ENCODE measurements at regions not wholly inside any gene's neighbourhood (a gene's known extent, or its start where the extent isn't known, plus 50 kb on each side); places are given as distances from the start of the nearest gene placed in this dataset.

DNA sequence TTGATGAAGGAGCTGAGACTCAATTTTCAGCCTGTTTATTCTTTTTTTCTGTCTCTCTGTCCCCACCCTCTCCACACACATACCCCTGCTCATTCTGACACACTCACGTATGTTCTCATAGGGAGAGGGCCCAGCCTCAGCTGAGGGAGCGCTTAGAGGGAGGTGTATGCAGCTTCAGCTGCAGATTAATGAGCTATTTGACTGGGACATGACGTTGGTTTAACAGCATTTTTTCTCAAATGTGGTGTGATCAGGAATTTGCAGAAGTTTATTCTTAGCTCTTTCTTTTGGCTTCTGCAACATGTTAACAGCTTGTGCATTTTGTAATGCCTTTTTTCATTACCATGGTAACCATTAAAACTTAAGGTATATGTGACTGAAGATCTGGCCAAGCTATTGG, 1547.1 kb upstream of the PIK3C3 start:
- intact Hi-C loops (cut with micrococcal nuclease), result no loop called here

DNA sequence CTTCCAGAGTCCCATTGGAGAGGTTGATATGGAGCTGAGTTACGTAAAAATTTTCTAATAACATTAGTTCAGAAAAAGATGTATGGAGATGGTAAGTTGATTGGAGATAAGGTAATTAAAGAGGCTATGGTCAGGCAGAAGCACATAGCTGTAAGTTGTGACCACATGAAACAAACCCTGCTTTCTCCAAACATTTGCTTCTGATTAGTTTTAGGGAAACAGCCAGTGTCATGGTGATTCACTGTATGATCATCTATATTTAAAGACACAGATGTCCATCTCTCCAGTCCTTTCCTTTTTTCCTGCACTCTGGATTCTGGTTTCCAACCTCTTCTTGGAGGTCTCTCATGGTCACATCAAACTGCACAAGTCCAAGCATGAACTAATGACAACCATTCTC, 1550.8 kb upstream of the PIK3C3 start:
- intact Hi-C loops (cut with micrococcal nuclease), result no loop called here

DNA sequence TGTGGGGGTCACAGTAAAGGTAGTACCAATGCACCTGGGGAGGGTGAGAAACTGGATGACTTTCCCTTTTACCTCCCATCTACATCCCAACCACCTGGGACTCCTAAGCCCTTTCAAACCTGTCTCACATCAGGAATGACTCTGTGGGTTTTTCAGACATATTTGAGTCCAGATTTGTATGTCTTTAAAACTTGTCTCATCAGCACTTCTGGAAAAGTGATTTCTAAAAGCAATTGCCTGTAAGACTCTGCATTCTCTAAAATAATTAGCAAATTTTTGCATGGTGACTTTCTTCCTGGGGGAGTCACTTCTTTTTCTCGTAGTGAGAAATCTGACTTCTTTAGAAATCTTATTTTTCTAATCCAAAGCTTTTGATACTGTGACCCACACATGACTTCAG, 1553.0 kb upstream of the PIK3C3 start:
- intact Hi-C loops (cut with micrococcal nuclease), result no loop called here

DNA sequence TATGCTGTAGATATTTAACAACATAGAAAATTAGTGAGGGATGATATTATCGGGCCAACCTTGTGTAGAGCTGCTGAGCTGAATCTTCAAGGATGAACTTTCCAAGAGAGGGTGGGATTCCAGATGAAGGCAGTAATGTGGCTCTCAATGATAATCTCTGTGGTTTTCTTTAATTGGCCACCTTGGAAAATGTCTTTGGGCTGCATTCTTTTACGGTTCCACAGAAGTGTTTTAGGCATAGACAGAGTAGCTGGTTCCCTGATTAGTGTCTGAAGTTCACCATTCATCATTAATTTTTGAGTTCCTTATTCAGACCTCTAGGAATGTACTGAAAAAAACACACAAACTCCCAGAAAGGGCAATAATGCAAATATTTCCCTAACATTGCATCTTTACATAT, 1566.9 kb upstream of the PIK3C3 start:
- intact Hi-C loops (cut with micrococcal nuclease), result no loop called here

DNA sequence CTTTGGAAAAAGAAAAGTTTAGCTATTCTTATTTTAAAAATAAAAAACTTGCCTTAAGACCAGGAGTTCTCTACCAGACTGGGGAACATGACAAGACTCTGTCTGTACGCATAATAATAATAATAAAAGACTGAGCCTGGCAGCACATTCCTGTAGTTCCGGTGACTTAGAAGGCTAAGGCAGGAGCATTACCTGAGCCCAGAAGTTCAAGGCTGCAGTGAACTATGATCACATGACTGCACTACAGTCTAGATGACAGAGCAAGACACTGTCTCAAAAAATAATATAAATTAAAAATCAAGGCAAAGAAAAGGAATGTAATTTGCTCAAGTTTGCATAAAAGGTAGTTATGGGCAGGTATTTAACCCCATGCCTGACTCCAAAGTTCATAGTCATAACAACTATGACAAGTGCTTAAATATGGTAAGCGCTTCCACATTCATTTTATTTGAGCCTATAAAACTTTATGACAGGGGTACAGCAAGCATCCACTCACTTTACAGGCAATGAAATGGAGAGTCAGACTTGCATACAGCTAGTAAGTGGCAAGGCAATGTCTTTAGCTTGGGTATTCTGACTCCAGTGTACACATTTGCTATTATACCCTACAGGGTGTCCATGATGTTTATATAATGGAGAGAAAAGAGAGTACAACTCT, 1567.8 kb upstream of the PIK3C3 start:
- intact Hi-C loops (cut with micrococcal nuclease), result no loop called here

DNA sequence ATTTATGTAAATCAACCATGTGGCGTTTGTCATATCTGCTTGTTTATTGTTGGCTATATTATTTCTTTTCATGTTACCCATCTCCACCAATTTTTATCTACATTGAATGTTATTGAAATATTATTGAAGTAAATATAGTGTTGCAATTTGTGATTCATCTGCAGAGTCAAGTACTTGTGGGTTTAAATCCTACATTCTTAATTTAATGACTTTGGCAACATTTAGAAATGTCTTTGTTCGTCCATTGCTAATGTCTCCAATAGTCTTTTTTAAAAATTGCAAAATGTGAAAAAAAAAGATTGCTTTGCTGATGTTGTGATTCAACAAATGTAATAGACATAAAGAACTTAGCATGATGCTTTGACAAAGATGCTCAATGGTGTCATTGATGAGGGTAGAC, 1572.8 kb upstream of the PIK3C3 start:
- intact Hi-C loops (cut with micrococcal nuclease), result no loop called here

DNA sequence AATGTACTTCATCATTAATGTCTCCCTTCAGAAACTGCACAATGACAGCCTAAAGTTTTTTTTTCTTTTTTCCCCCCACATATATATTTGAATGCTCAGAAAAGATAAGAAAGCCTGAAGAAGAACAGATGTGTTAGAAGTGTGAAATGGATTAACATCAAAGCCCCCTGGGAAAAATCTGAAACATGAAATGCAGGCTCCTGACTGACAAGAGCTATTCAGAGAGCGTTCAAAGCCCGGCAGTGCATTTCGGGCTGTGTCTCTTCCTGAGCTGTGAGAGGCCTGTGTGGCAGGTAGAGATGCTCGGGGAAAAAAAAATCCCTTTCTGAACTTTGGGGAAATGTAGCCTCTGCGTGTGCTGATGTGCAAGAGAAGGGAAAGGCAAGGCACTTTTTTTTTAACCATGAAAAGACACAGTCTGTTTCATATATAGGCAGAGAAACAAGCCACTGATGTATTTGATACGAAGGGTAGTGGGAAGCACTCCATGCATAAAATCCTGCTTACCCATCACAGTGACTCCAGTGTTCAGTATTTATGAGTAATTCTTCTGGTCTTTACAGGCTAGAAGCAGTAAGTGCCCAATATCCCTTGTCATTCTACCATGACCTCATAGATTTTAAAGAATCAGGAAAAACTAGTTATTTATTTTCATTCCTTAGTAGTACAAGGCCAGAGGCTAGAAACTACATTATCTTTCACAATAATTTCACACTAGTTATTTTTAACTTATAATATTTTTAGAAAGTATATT, 1574.2 kb upstream of the PIK3C3 start:
- intact Hi-C loops (cut with micrococcal nuclease), result no loop called here

DNA sequence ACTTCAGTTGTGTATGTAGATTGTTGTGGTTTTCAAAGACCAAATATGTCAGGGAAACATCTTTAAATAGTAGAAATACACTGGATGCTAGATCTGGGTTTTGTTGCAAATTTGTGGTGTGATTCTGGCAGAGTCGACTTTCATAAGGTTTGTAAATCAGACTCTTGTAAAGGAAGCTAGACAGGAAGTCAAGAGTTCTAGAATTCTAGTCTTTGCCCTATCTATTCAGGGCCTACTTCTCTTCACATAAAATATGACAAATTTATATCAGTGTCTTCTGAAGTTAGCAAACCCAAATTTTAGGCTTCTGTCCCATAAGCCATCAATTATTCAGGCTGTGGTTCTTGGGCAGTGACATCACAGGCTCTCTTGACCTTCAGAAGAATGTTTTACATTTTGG, 1579.2 kb upstream of the PIK3C3 start:
- intact Hi-C loops (cut with micrococcal nuclease), result no loop called here

DNA sequence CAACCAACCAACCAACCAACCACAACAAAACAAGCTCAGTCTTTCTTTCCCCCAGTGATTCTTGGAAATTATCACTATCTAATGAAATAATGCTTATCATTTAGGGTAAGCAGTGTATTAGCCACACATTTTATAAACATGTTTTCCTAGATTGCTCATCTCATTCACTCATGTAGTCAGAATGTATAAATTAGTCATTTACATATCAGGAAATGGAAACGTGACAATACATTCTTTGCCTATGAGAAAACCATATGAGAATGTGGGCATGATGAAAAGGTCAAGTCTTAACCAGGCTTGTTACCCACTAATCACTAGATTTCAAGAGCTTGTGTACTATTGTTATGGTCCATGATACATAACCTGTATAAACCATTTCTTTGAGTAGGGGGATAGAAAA, 1583.4 kb upstream of the PIK3C3 start:
- intact Hi-C loops (cut with micrococcal nuclease), result no loop called here

DNA sequence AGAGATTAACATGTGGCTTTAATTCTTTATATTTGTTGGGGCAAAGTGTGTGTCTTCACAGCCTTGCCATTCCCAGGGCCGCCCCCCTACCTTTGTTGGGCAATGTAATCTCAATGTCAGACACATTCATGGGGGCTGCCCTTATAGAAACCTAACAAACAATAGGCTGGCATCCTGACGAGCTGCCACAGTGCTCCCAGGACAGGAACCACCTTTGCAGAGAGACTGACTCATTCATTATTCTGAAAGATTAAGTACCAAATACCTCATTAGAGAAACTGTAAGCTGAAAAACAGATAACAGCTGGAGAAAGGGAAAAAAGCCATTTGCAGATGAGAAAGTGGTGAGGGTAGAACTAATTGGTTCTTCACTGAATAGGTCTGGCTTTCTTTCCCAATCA, 1587.5 kb upstream of the PIK3C3 start:
- intact Hi-C loops (cut with micrococcal nuclease), result loop anchor here (10.0 kb wide), 1 partner anchor 57 kb away; no protein-coding TSS in a partner anchor

DNA sequence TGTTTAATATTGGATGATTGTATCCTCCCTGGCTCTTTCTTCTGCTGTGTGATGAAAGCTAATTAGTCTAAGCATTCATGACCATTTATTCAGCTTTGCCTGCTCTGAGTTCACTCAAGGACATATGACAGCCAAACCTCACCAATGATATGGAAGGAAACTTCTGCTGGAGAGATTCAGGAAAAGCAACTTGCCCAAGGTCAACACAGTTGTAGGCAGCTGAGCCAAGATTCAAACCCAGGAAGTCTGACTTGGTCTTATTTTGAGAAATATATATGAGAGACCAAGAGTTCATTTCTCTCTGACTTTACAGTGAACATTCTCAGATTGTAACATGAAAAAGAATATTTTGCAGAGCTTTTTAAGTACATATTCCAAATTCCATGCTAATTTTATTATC, 1588.5 kb upstream of the PIK3C3 start:
- intact Hi-C loops (cut with micrococcal nuclease), result loop anchor here (10.0 kb wide), 1 partner anchor 58 kb away; no protein-coding TSS in a partner anchor

DNA sequence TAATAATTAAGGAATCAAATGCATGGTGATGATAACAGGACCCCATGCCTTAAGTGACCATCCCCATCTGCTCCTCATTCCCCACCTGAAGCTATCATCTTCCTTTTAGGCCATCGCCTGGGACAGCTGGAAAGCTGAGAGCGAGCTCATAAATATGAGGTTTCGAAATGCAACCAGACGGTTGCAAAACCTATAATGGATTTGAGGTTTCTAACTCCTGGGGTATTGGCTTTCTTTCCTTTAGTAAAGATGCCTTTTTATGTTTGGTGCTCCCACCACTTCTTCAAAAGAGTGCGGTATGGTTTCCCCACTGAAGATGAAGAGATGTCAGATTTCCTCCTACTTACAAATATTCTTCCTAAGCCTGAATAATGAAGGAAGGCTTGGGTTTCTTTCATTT, 1589.5 kb upstream of the PIK3C3 start:
- intact Hi-C loops (cut with micrococcal nuclease), result loop anchor here (10.0 kb wide), 1 partner anchor 59 kb away; no protein-coding TSS in a partner anchor

DNA sequence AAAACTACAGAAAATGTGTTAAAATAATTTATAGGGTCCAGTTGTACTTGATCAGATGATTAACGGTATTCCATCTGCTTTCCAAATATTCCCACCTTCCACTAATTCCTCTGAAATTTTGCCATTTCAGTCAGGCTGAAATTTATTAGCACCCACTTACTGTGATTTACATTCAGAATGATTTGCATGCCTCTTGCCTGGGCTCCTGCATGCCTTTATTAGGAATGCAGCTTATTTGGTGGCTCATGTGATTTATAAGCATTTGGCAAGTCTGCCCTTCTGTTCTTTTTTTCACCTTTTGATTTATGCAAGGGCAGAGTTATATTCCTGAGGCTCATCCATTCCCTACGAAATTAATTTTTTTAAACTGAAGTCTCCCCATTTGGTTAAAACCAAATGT, 1594.5 kb upstream of the PIK3C3 start:
- intact Hi-C loops (cut with micrococcal nuclease), result loop anchor here (10.0 kb wide), 1 partner anchor 64 kb away; no protein-coding TSS in a partner anchor

DNA sequence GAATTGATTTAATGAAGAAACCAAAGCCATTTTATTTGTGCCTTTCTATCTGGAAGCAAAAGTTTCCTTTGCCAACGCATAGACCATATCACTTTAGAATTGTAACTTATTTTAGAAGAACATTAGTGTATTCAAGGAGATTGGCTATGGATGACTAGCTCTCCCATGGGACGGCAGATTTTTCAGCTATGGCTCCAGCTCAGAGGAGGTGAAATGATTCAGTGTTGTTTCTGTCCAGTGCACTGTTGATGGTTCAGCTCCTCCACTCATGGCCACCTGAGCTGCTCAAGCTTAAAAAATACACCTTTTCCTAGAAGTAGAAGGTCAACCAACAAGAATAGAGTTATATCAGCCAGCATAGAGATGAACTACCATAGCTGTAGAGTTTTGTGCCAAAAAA, 1597.5 kb upstream of the PIK3C3 start:
- intact Hi-C loops (cut with micrococcal nuclease), result no loop called here

DNA sequence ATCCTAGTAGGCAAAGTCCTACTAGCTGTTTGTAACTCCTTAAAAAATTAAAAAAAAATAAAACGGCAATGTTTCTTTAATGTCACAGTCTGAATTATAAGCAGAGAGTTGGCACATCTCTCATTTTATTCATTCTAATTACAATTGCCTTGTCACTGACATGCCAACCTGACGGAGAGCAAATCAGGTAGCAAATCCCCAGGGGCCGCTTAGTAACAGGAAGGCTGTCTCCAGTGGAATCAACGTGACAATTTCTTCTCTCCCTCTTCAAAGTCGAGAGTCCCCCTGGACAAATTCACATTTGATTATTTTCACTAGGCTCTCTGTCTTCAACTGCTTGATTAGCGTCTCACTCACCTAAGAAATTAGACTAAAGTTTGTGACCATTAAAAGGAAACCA, 1598.9 kb upstream of the PIK3C3 start:
- intact Hi-C loops (cut with micrococcal nuclease), result no loop called here

DNA sequence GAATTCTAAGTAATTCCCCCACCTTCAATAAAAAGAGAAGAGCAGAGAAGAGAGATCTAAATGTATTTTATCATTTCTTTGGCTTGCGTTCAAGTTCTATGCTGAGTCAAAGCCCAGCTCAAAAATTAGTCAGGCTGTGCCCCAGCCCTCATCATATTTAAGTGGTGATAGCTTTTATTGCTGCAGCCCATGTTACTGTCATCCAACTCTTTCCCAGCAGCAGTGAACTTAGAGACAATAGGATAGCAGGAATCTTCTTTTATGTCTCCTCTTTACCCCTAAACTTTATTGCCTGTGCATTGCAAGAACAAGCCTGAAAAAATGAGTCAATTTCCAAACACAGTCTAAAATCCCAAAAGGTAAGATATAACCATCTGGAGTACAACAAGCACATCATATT, 1599.3 kb upstream of the PIK3C3 start:
- intact Hi-C loops (cut with micrococcal nuclease), result no loop called here

DNA sequence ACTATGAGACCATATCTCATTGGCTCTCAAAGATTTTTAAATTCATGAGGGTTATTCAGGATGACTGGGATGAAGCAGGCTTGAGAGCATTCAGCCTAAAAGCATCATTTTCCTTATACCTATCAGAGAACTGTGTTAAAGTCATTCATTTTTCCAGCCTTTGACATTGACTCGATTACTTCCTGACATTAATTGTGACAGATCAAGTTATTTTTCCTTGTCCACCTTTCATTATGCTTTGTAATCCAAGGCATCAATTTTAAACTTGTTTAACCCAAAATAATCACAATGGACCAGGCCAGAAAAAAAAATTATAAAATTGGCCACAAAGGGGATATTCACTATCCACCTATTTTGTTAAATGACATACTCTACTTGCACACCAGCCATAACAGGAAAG, 1606.8 kb upstream of the PIK3C3 start:
- intact Hi-C loops (cut with micrococcal nuclease), result no loop called here

DNA sequence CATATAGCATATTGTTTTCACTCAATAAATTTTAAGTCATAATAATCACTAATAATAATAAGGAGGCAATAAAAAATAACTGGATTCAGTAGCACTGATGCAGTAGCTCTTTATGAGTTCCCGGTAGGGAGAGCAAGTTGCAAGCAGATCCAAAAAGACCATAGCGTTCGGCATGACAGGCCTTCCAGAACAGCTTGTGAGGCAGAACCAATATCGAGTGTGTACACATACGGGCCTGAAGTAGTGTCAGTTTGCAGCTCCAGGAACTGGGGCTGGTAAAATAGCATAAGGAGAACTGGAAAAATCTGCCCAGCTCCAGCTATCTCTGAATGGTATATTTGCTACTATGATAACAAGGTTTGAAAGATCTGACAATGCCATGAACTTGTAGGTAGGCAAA, 1607.8 kb upstream of the PIK3C3 start:
- intact Hi-C loops (cut with micrococcal nuclease), result no loop called here

DNA sequence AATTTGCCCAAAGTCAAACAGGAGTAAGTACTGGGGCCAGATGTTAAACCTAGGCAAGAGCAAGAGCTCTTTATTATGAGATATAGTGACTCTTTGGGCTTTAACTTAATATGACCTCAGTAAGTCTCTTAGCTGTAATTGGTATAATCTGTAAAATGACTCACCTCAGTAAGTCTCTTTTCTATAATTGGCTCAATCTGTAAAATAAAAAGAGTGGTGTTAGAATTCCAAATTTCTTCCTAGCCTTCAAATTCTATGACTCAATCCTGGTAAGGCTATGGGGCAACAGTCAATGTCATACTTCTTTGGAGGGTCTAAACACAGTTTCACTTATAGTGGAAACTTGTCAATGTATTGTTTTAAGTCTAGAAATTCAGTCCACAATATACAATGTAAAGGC, 1608.9 kb upstream of the PIK3C3 start:
- intact Hi-C loops (cut with micrococcal nuclease), result no loop called here

DNA sequence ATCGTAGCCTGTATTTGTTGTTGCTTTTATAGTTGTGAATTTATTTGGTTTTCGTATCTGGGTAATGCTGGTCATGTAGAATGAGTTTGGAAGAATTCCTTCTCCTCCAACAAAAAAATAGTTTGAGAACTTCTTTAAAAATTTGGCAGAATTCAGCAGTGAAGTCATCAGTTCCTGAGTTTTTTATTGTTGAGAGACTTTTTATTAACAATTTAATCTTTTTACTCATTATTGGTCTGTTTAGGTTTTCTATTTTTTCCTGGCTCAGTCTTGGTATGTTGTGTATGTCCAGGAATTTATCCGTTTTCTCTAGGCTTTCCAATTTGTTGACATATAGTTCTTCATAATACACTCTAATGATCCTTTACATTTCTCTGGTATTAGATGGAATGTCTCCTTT, 1613.3 kb upstream of the PIK3C3 start:
- intact Hi-C loops (cut with micrococcal nuclease), result no loop called here

DNA sequence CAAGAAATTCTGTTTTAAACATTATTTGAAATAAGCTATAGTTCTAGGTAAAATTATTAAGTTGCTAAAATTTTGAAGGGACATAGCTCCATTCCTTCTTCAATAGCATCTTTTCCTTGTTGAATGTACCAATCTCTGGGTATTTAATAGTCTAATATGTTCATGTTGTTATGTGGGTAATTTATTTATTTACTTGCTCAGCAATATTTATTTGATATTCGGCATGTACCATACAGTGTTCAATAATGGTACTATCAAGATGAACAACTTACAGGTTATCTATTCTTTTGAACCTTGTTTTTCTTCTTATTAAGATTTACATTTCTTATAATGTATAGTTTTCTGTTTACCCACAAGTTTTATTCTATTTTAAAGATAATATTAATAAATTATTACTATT, 1616.8 kb upstream of the PIK3C3 start:
- intact Hi-C loops (cut with micrococcal nuclease), result no loop called here

DNA sequence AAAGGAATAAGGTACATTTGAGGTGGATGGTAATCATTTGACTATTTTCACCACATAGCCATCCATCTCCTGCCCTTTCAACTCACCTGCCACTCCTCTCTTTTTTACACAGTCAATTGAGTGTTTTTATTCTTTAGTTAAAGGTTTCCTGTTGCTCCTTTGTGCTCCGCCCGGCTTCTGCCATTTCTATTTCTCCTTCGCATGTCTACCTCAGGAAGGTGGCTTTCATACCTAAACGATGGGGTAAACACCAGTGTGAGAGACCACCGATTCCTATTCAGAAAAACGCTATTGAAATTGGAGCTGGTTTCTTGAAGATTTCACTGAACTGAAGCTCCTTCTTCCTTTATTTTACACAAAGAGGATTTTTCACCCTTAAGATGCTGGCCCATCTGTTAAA, 1628.0 kb upstream of the PIK3C3 start:
- intact Hi-C loops (cut with micrococcal nuclease), result no loop called here

DNA sequence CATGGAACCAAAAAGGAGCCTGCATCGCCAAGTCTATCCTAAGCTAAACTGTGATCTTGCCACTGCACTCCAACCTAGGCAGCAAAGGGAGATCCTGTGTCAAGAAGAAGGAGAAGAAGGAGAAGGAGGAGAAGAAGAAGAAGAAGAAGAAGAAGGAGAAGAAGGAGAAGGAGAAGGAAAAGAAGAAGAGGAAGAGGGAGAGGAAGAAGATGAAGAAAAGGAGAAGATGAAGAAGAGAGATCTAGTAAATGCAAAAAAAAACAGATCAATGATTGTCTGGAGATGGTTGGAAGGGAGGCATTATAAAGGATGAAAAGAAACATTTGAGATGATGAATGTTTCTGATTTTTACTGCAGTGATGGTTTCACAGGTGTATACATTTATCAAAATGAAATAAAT, 1629.0 kb upstream of the PIK3C3 start:
- intact Hi-C loops (cut with micrococcal nuclease), result no loop called here
